Stomach (tissue), 4 donors: ENCODE measurements at regions not wholly inside any gene's neighbourhood (a gene's known extent, or its start where the extent isn't known, plus 50 kb on each side); places are given as distances from the start of the nearest gene placed in this dataset.

ENCODE experiments used
- POLR2AphosphoS5 ChIP-seq, 3 donors: sonication (generic); formaldehyde crosslinking; IDR thresholded peaks; one replicate each; pipeline ENCODE4 v1.6.1; 2016; ENCODE audit warnings: antibody characterized with exemption in 3 of 3
- TF ChIP-seq, protein P1 (sequence below), 7 experiments: fragments of 450-650 bp in 4 of 7; fragments of 200-600 bp in 3 of 7; sonication (generic) in 3 of 7; IDR thresholded peaks; one replicate each; pipeline ENCODE4 v1.5.1; 2016 to 2019; ENCODE audit warnings: antibody characterized with exemption in 7 of 7, control low read depth in 2 of 7, mild to moderate bottlenecking in 1 of 7

DNA sequence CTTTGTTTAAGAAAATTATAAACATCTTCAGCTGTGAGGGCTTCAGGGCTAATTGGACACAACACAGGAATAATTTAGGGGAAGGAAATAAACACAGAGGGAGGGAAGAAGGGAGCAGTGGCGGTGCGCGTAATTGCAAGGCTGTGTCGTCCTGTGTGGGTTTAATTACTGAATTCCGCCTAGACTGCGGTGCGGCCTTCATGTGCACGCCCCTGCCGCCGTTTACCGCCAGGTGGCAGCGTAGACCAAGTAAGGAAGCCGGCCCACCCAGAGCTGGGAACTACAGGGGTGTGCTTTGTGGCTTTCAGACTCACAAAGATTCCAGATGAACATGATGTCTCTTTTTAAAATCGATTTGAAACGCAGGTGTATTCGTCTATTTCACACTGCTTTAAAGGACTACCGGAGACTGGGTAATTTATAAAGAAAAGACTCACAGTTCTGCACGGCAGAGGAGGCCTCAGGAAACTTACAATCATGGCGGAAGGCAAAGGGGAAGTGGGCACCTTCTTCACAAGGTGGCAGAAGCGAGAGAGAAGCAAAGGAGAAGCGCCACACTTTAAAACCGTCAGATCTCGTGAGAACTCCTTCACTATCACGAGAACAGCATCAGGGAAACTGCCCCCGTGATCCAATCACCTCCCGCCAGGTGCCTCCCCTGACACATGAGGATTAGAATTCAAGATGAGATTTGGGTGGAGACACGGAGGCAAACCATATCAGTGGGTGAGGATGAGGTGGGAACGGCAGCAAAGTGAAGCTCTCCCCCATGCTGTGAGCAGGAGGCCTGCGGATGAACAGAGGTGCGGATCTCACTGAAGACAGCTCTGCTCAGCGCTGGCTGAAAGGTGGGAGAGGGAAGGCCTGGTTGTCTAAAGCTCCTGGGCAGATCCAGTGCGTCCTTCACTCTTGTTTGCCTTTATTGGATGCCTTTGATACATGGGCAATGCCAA lies 222.0 kb upstream of the PDE10A start:
- TF ChIP-seq, protein P1, sequence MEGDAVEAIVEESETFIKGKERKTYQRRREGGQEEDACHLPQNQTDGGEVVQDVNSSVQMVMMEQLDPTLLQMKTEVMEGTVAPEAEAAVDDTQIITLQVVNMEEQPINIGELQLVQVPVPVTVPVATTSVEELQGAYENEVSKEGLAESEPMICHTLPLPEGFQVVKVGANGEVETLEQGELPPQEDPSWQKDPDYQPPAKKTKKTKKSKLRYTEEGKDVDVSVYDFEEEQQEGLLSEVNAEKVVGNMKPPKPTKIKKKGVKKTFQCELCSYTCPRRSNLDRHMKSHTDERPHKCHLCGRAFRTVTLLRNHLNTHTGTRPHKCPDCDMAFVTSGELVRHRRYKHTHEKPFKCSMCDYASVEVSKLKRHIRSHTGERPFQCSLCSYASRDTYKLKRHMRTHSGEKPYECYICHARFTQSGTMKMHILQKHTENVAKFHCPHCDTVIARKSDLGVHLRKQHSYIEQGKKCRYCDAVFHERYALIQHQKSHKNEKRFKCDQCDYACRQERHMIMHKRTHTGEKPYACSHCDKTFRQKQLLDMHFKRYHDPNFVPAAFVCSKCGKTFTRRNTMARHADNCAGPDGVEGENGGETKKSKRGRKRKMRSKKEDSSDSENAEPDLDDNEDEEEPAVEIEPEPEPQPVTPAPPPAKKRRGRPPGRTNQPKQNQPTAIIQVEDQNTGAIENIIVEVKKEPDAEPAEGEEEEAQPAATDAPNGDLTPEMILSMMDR (IDR thresholded peaks at IDR 0.05) = peak in 5 of 7 experiments; percentile 82 to 89 (median 87)
- TF ChIP-seq POLR2AphosphoS5 (IDR thresholded peaks at IDR 0.05) = peak in 1 of 3 donors; percentile 26
